ENCODE measurements at regions not wholly inside any gene's neighbourhood (a gene's known extent, or its start where the extent isn't known, plus 50 kb on each side); places are given as distances from the start of the nearest gene placed in this dataset.

DNA sequence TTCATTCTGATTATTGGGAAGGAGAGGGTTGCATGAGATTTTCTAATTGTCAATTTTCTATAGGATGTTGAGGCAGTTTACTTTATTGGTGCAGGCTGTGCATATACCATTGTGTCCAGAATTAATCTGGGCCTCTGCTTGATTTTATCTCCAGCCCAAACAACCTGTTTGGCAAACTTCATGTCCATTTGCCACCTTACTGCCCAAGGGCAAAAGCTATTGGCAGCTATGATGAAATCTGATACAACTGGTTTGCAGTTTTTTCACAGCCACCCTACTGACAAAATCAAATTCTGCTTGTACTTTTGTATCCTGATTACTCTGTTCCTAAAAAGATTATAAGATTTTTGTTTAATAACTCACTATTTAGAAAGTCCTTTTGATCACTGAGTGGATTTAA is 789.2 kb upstream of the FBXO33 start:
- Histone ChIP-seq H3K4me1 (ENCODE audit: control insufficient read depth, insufficient read depth, low read length) (no peaks in the 10 kb centered on the region), H3K4me3 (ENCODE audit: low read depth in 2 of 2, low read length in 2 of 2) (no peak overlapping the region), H3K36me3 (ENCODE audit: control insufficient read depth, insufficient read depth, low read length) (no peaks in the 10 kb centered on the region), H3K27me3 (ENCODE audit: control insufficient read depth, insufficient read depth, low read length) (no peaks in the 10 kb centered on the region), H3K27ac (ENCODE audit: low read length) (no peak overlapping the region), H3K9me3 (ENCODE audit: control insufficient read depth, insufficient read depth, low read depth, low read length) (no peaks in the 10 kb centered on the region)
- DNase-seq (ENCODE audit: low read depth, low spot score) (no peak), ATAC-seq (no peak)
- TF ChIP-seq TCF7L2 (IDR thresholded peaks at IDR 0.05; ENCODE audit: low read depth, low read length) (no peak), SIN3A (IDR thresholded peaks at IDR 0.05; ENCODE audit: borderline replicate concordance, insufficient read depth, low read depth, low read length) (no peak)
- in situ Hi-C loops (cut with HindIII; ENCODE audit: low pct_unique_long_range_greater_than_20kb, low sequenced_read_pairs) = no loop called here
- BruUV-seq (replicated peaks) = no TSS peak
- POLR2A ChIA-PET = no interaction called here
- CTCF ChIA-PET = no interaction called here
- intact Hi-C loops (cut with micrococcal nuclease; ENCODE audit: unreplicated experiment) = no loop called here

DNA sequence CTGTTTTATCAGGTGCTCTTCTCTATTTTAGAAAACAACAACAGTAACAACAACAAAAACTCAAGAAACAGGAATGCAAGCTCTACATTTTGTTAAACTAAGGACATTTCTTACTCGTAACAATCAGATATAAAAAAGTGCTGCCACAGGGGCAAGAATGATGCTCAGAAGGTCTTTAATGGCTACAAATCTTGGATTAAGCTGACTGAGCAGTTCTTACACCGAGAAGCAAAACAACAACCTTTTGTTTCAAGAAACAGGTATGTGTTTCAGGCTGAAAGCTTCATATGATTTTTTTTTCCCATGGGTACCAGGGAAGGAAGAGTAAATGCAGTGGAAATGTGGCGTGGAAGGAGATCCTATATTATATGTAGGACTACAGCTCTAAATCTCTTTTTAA is 786.8 kb upstream of the FBXO33 start:
- BruUV-seq (replicated peaks) = no TSS peak
- intact Hi-C loops (cut with micrococcal nuclease; ENCODE audit: unreplicated experiment) (no loop called here), in situ Hi-C loops (cut with HindIII; ENCODE audit: low pct_unique_long_range_greater_than_20kb, low sequenced_read_pairs) (no loop called here)
- TF ChIP-seq SIN3A (IDR thresholded peaks at IDR 0.05; ENCODE audit: borderline replicate concordance, insufficient read depth, low read depth, low read length) (no peak), TCF7L2 (IDR thresholded peaks at IDR 0.05; ENCODE audit: low read depth, low read length) (no peak), POLR2AphosphoS5 (IDR thresholded peaks at IDR 0.05; ENCODE audit: low read depth, low read length) (no peak)
- TF ChIP-seq, protein P1, sequence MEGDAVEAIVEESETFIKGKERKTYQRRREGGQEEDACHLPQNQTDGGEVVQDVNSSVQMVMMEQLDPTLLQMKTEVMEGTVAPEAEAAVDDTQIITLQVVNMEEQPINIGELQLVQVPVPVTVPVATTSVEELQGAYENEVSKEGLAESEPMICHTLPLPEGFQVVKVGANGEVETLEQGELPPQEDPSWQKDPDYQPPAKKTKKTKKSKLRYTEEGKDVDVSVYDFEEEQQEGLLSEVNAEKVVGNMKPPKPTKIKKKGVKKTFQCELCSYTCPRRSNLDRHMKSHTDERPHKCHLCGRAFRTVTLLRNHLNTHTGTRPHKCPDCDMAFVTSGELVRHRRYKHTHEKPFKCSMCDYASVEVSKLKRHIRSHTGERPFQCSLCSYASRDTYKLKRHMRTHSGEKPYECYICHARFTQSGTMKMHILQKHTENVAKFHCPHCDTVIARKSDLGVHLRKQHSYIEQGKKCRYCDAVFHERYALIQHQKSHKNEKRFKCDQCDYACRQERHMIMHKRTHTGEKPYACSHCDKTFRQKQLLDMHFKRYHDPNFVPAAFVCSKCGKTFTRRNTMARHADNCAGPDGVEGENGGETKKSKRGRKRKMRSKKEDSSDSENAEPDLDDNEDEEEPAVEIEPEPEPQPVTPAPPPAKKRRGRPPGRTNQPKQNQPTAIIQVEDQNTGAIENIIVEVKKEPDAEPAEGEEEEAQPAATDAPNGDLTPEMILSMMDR (IDR thresholded peaks at IDR 0.05) = no peak
- TF ChIP-seq, protein P2, sequence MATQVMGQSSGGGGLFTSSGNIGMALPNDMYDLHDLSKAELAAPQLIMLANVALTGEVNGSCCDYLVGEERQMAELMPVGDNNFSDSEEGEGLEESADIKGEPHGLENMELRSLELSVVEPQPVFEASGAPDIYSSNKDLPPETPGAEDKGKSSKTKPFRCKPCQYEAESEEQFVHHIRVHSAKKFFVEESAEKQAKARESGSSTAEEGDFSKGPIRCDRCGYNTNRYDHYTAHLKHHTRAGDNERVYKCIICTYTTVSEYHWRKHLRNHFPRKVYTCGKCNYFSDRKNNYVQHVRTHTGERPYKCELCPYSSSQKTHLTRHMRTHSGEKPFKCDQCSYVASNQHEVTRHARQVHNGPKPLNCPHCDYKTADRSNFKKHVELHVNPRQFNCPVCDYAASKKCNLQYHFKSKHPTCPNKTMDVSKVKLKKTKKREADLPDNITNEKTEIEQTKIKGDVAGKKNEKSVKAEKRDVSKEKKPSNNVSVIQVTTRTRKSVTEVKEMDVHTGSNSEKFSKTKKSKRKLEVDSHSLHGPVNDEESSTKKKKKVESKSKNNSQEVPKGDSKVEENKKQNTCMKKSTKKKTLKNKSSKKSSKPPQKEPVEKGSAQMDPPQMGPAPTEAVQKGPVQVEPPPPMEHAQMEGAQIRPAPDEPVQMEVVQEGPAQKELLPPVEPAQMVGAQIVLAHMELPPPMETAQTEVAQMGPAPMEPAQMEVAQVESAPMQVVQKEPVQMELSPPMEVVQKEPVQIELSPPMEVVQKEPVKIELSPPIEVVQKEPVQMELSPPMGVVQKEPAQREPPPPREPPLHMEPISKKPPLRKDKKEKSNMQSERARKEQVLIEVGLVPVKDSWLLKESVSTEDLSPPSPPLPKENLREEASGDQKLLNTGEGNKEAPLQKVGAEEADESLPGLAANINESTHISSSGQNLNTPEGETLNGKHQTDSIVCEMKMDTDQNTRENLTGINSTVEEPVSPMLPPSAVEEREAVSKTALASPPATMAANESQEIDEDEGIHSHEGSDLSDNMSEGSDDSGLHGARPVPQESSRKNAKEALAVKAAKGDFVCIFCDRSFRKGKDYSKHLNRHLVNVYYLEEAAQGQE (IDR thresholded peaks at IDR 0.05; ENCODE audit: insufficient read depth in 1 of 2, low read depth in 2 of 2, low read length in 1 of 2) = no peak
- Histone ChIP-seq H3K27me3 (ENCODE audit: control insufficient read depth, insufficient read depth, low read length) (no peaks in the 10 kb centered on the region), H3K4me3 (ENCODE audit: low read depth in 2 of 2, low read length in 2 of 2) (no peak overlapping the region), H3K27ac (ENCODE audit: low read length) (no peak overlapping the region), H3K36me3 (ENCODE audit: control insufficient read depth, insufficient read depth, low read length) (no peaks in the 10 kb centered on the region), H3K9me3 (ENCODE audit: control insufficient read depth, insufficient read depth, low read depth, low read length) (no peaks in the 10 kb centered on the region), H3K4me1 (ENCODE audit: control insufficient read depth, insufficient read depth, low read length) (no peaks in the 10 kb centered on the region)
- CTCF ChIA-PET = interaction anchor here (0.6 kb wide), 1 partner anchor 9 kb away, joined by 3 read pairs; no protein-coding TSS in a partner anchor
- no peak for ATAC-seq
- DNase-seq (ENCODE audit: low read depth, low spot score) = no peak
- POLR2A ChIA-PET = no interaction called here

DNA sequence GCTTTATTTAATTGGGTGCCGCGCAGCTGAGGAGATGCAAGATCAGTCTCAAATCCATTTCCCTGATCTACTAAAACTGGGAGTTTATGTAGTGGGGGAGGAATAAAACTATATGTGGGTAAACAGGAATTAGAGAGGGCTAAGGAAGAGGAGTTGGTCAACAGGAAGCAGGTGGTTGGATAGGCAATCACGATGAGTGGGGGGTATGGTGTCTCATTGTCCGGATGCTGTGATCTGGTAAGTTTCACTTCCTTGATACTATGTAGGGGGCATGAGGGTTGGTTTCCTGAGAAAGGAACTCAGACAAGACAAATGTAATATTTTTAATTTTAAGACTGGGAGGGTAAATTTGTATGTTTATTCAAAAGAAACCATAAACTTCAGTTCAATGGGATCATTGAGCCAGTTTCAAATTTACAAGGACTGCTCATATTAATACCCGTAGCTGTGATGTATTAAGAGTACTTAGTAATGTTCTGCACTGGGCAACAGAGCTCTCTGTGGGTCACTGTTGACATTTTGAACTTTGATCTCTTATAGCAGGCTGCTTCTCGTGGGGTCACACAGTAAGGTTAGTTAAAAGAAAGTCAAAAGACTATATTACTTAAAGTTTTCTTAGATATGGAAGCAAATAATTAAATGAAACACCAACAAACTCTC is 786.2 kb upstream of the FBXO33 start:
- ATAC-seq (no peak), DNase-seq (ENCODE audit: low read depth, low spot score) (no peak)
- Histone ChIP-seq H3K9me3 (ENCODE audit: control insufficient read depth, insufficient read depth, low read depth, low read length) (no peaks in the 10 kb centered on the region), H3K4me1 (ENCODE audit: control insufficient read depth, insufficient read depth, low read length) (no peaks in the 10 kb centered on the region), H3K27me3 (ENCODE audit: control insufficient read depth, insufficient read depth, low read length) (no peaks in the 10 kb centered on the region), H3K27ac (ENCODE audit: low read length) (no peak overlapping the region), H3K36me3 (ENCODE audit: control insufficient read depth, insufficient read depth, low read length) (no peaks in the 10 kb centered on the region), H3K4me3 (ENCODE audit: low read depth in 2 of 2, low read length in 2 of 2) (no peak overlapping the region)
- no TSS peak for BruUV-seq (replicated peaks)
- in situ Hi-C loops (cut with HindIII; ENCODE audit: low pct_unique_long_range_greater_than_20kb, low sequenced_read_pairs) (no loop called here), intact Hi-C loops (cut with micrococcal nuclease; ENCODE audit: unreplicated experiment) (no loop called here)
- CTCF ChIA-PET = no interaction called here
- TF ChIP-seq, protein P1 (IDR thresholded peaks at IDR 0.05) = no peak
- TF ChIP-seq, protein P2 (IDR thresholded peaks at IDR 0.05; ENCODE audit: insufficient read depth in 1 of 2, low read depth in 2 of 2, low read length in 1 of 2) = no peak
- TF ChIP-seq POLR2AphosphoS5 (IDR thresholded peaks at IDR 0.05; ENCODE audit: low read depth, low read length) = no peak
- no peak for TF ChIP-seq SIN3A (IDR thresholded peaks at IDR 0.05; ENCODE audit: borderline replicate concordance, insufficient read depth, low read depth, low read length)
- TF ChIP-seq TCF7L2 (IDR thresholded peaks at IDR 0.05; ENCODE audit: low read depth, low read length) = no peak
- POLR2A ChIA-PET = no interaction called here

Data from Panc1 (cell line).